CD4-positive, alpha-beta T cell treated with Interleukin-4 for 1 hour (primary cell): ENCODE measurements at regions not wholly inside any gene's neighbourhood (a gene's known extent, or its start where the extent isn't known, plus 50 kb on each side); places are given as distances from the start of the nearest gene placed in this dataset.
"Not testable (repeated sequence)": the region's sequence is repeated elsewhere in the genome, so short reads cannot be mapped to it uniquely, and the experiment has no call there.

Source experiments
- DNase-seq, 2 donors: peaks; one replicate each; pipeline ENCODE4 v3.0.0-alpha.2; 2020 to 2022

GRCh38 chr17:21470422-21470821, 94.3 kb downstream of the KCNJ12 start:
- not testable (repeated sequence) for DNase-seq

DNA sequence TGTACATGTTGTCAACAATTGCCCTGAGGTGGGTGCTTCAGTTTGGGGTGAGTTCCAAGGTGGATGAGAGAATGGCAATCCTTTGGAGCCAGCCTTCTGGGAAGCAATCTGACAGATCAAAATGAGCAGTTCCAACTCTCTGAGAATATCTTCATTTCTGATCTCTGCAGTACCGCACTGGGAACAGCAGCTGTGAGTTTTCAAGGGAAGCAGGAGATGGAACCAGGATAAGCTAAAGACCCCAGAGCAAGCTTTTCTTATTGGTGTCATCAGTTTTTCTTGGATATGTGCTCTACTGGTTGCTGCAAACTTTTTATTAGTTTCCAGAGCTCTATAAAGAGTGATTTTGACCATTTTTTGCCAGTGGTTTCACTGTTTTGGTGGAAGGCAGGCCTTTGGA, 94.7 kb downstream of the KCNJ12 start:
- DNase-seq: no peak

DNA sequence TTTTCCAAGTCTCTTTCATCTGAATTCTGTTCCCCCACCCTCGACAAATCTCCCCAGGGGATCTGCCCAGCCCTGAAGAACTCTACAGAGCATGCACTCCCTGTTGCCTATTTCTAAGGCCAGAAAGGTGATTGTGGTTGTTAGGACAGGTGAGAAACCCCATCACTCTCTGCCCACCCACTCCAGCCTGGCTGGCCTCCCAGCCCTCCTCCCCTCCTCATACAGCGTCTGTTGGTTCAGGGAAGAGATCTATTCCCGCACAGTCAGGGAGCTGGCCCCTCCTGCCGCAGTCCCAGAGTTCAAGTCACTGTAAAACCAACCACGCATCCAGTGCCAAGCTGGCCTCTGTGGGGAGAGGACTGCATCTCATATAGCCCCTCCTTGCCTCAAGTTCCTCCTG, 98.7 kb downstream of the KCNJ12 start:
- DNase-seq: no peak

GRCh38 chr17:21475571-21475970, 99.4 kb downstream of the KCNJ12 start:
- no peak for DNase-seq

GRCh38 chr17:21476867-21477266, 100.7 kb downstream of the KCNJ12 start:
- DNase-seq: no peak

GRCh38 chr17:21482189-21482865, 106.2 kb downstream of the KCNJ12 start:
- no peak for DNase-seq

DNA sequence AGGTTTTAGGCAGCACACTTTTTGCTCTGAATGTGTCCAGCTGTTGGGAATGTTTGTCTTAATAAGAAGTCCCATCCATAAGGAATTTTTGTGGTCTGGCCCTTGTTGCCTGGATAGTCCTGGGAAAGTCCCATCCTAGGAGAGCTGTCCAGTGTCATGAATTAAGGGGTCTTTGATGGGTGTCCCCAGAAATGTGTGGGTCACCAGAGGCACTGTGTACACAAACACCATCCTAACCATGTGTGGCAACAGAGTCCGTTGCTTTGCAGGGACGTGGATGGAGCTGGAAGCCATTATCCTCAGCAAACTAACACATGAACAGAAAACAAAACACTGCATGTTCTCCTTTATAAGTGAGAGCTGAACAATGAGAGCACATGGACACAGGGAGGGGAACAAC, 111.9 kb downstream of the KCNJ12 start:
- not testable (repeated sequence) for DNase-seq

DNA sequence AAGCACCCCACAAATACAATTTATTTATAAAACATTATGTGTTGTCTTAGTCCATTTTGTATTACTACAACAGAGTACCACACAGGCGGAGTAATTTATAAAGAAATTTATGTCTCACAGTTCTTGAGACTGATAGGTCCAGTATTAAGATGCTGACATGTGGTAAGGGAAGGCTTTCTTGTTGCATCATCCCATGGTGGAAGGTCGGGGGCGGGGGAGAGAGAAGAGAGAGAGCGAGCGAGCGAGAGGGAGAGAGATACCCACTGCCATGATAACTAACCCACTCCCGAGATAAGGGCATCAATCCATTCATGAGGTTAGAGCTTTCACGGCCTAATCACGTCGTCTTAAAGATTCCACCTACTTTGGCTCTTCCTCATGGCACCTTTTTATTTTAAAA, 117.8 kb downstream of the KCNJ12 start:
- no peak for DNase-seq

GRCh38 chr17:21495281-21495680, 119.1 kb downstream of the KCNJ12 start:
- DNase-seq: no peak

DNA sequence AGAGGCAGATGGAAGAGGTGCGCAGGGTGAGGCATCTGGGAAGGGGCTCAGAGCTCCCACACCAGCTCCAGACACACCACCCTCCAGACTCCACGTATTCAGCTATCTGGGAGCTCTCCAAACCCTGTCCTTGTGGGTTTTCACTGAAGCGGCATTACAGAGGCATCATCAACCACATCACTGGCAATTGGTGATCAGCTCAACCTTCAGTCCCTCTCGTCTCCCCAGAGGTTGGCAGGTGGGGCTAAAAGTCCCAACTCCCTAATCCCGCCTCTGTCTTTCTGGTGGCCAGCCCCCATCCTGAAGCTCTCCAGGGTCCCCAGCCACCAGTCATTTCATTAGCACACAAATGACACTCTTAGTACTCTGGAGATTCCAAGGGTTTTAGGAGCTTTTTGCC, 123.9 kb downstream of the KCNJ12 start:
- no peak for DNase-seq

DNA sequence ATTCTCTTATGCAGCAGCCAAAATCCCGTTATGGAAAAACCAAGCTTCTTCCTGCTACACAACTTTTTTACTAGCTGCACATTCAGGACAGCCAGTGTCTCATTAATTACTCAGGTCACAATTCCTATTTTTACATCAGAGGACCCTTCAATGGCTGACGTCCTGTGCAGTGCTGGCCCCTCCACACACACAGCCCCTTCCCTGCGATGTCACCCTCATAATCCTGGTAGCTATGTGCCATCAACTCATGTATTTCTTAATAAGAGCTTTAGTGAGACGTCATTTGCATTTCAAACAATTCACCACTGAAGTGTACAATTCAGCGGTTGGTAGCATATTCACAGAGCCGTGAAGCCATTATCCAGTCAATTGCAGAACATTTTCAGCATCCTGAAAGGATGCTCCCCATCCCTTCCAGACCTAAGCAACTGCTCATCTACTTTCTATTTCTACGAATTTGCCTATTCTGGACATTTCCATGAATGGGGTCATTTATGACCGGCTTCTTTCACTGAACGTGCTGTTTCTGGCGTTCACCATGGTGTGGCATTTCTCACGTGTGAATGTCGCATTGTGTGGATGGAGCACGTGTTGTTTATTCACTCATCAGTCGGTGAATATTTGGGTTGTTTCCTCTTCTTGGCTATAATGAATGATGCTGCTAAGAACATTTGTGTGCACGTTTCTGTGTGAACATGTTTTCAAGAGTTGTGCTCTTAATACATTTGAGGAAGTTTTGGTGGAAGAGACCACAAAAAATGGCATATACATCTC, 126.0 kb downstream of the KCNJ12 start:
- DNase-seq: not testable (repeated sequence)

GRCh38 chr17:21505819-21506815, 130.0 kb downstream of the KCNJ12 start:
- DNase-seq: no peak

GRCh38 chr17:21507806-21508205, 131.6 kb downstream of the KCNJ12 start:
- not testable (repeated sequence) for DNase-seq

DNA sequence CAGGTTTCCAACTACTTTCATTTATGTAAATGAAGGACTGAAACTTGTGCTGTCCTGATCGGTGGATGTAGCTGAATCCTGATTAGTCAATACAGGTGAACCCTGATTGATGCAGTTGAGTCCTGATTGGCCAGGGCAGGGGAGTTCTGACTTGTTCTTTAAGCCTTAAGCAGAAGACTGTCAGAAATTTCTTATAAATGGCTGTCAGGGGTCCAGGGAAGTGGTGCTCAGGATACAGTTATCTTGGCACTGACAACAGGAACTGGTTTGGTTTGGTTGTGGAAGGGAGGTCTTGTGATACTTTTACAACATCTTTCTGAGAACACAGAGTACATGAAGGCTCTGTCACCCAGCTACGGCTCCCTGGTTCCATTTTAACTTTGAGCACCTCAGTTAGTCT, 132.1 kb downstream of the KCNJ12 start:
- DNase-seq: no peak

DNA sequence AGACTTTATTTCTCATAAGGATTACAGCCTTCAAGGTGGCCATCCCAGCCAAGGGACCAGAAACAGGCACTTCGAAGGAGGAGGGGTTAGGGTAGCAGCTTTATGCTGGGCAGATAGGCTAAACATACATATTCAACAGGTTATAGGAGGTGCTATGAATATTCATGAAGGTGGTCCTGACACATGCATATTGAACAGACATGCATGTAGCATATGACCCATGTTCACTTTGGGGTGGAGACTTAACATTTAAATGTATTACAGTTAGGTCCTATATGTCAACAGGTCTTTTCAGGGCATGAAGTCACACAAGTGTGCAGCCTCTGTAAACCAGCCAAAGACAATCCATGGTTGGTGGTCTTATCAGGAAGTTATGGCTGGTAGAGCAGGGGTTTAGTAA, 133.2 kb downstream of the KCNJ12 start:
- not testable (repeated sequence) for DNase-seq

DNA sequence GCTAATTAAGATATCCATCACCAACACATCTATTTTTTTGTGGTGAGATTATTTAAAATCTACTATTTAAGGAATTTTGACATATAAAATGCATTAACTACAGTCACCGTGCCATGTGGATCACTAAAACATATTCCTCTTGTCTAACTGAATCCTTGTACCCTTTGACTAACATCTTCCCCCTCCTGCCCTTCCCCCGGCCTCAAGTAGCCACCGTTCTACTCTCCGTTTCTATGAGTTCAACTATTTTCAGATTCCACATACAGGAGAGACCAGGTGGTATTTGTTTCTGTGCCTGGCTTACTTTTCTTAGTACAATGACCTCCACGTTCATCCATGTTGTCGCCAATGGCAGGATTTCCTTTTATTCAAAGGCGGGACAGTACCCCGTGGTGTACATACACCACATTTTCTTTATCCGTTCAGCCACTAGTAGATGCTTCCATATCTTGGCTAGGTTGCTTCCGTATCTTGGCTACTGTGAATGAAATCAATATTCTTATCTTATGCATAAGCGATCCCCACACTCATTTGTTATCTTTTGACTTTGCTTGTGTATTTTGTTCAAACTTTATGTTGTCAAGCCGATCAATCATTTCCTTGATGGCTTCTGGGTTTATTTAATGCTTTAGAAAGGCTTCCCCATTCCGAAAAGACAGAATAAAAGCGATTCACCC, 134.7 kb downstream of the KCNJ12 start:
- no peak for DNase-seq

DNA sequence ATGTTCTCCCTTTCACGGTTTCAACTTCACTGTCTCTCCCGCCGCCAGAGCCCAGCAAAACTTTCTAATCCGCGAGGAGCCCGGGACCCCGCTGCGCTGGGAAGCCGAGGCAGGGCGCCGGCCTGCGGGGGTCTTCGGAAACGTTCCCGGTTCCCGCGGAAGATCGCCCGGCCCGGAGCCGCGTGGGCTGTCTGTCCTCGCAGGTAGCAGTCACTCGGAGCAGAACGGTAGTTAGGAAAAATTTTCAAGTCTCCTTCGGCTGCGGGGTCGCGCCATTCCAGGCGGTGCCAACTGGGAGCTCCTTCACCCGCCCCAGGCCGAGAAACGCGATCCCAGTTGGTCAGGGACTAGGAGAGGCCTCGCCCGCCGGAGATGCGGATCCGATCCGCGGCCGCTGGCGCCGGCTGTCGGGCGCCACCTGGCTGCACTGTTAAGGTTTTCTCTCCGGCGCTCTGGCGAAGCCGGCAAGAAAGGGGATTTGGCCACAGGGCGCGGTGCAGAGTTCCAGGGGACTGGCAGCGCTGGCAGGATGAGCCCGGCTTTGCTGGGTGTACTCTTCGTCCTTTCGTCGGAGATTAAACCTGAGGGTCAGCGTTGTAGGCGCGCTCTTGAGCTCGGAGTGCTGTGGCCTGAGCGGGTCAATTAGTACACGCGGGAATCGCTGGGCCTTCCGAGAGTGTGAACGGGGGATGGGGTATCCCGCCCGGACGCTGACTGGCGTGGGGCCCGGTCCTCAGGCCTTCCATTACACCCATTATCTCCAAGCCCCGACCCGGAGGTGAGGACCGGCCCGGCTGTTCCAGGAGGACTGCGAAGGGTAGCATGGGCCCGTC, 135.4 kb downstream of the KCNJ12 start:
- peak; percentile 65 to 68 for DNase-seq

DNA sequence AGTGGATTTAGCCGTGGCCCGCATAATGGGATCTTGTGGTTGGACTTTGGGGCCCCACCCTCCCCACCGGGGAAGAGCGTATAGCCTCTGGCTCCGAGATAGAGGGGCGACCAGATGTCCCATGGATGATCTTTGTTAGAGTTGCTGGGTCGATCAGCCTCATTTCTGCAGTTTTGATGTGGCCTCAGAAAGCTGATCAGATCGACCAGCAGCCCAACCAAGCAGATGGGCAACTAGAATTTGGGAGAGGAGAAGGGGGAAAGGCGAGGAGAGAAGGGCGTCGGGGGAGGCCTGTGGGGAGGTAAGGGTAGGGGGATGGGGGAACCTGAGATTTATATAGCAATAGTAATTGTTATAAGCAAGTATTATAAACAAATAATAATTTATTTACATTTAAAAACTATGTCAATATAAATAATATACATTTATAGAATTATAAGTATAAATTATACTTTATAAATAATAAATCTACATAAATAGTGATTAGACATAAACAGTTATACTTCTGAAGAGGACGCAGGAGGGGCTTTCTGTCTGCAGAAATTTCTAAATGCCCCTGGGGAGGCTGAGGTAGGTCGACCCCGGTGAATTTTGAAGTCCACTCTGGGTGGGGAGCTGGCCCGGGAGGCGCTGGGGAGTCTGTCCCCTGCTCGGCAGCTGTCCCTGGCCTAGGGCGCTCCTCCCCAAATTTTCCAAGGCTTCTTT, 136.3 kb downstream of the KCNJ12 start:
- DNase-seq: no peak

- peak; percentile 75 to 77 for DNase-seq
Observed at GRCh38 chr17:21513012-21513570, 136.9 kb downstream of the KCNJ12 start.

- DNase-seq: not testable (repeated sequence)
Observed at GRCh38 chr17:21514567-21514966, 138.4 kb downstream of the KCNJ12 start.
